ENCODE measurements at regions not wholly inside any gene's neighbourhood (a gene's known extent, or its start where the extent isn't known, plus 50 kb on each side); places are given as distances from the start of the nearest gene placed in this dataset.

DNA sequence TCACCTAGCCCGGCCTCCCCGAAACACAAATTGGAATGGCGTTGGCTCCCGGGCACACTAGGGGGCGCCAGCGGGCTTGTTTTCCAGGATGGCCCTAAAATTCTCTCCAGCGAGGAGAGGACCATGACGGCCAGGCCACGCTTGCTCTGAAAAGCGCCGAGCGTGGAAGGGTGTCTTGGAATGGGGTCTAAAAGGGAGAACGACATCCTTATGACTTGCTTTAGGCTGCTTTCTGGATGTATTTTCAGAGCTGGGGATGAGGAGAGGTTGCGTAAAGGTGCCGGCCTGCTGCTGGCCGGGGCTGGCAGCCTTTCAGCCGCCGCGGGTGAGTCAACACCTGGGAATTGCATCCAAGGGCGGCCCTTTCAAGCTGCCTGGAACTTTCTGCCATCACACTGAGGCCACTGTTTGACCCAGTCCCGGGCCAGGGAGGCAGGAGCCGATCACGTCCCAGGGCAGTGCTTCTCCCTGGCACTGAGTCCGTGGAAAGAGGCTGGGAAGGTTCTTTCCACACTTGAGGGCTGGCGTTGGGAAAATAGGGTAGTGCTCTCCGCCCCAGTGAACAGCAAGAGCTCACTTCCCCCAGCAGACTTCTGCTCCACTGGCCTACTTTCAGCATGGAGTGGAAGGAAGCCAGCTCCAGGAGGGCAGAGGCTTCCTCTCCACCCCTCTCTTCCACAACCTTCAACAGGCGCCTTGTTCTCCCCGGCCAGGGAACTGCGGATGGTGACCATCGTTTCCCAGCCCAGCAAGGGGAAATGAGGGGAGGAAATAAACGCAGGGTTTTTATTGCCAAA lies 216.2 kb downstream of the TTC8 start (continued):
- TF ChIP-seq ZBTB21 (CRISPR knock-in tag; IDR thresholded peaks at IDR 0.05; ENCODE audit: borderline replicate concordance) (no peak), OVOL2 (CRISPR knock-in tag; IDR thresholded peaks at IDR 0.05; ENCODE audit: borderline replicate concordance) (no peak), ESRRA (CRISPR knock-in tag; IDR thresholded peaks at IDR 0.05; ENCODE audit: borderline replicate concordance) (no peak), USF1 (CRISPR knock-in tag; IDR thresholded peaks at IDR 0.05) (no peak), ZNF219 (CRISPR knock-in tag; IDR thresholded peaks at IDR 0.05; ENCODE audit: borderline replicate concordance) (no peak), MLX (CRISPR knock-in tag; IDR thresholded peaks at IDR 0.05) (no peak)
- TF ChIP-seq, protein P1, sequence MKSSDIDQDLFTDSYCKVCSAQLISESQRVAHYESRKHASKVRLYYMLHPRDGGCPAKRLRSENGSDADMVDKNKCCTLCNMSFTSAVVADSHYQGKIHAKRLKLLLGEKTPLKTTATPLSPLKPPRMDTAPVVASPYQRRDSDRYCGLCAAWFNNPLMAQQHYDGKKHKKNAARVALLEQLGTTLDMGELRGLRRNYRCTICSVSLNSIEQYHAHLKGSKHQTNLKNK (CRISPR knock-in tag; IDR thresholded peaks at IDR 0.05) = no peak
- TF ChIP-seq, protein P2, sequence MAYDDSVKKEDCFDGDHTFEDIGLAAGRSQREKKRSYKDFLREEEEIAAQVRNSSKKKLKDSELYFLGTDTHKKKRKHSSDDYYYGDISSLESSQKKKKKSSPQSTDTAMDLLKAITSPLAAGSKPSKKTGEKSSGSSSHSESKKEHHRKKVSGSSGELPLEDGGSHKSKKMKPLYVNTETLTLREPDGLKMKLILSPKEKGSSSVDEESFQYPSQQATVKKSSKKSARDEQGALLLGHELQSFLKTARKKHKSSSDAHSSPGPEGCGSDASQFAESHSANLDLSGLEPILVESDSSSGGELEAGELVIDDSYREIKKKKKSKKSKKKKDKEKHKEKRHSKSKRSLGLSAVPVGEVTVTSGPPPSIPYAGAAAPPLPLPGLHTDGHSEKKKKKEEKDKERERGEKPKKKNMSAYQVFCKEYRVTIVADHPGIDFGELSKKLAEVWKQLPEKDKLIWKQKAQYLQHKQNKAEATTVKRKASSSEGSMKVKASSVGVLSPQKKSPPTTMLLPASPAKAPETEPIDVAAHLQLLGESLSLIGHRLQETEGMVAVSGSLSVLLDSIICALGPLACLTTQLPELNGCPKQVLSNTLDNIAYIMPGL (CRISPR knock-in tag; IDR thresholded peaks at IDR 0.05) = peak; percentile 60; the same call in 1 of the 2 replicates

DNA sequence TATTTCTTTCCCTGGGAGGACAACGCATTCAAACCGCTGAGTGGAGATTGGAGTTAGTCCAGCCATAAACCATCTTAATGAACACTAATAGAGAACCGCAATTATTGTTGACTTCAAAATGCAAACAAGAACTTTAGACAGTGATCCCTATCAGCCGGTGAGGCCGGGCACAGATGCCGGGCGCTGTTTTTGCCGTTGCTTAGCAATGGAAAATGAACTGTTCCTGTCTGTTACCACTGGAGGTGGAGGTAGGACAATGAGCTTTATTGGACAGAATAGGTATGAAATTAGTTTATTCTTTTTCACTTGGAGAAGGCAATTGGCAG lies 216.8 kb downstream of the TTC8 start:
- peaks cover 39% of the 10 kb centered on the region for H3K9me3 Mint-ChIP-seq
- H3K27ac Mint-ChIP-seq = no peak overlapping the region
- no peak overlapping the region; the same call in 1 of the 2 replicates for H3K4me3 Mint-ChIP-seq
- ChIA-PET POLR2A (no interaction called here), CTCF (interaction anchor here (0.6 to 1.7 kb wide), 23 partner anchors 15 to 1018 kb away, joined by 3 to 17 read pairs (median 4); no protein-coding TSS in a partner anchor)
- TF ChIP-seq ELF4 (CRISPR knock-in tag; IDR thresholded peaks at IDR 0.05; ENCODE audit: low read depth) = no peak
- TF ChIP-seq, protein P3, sequence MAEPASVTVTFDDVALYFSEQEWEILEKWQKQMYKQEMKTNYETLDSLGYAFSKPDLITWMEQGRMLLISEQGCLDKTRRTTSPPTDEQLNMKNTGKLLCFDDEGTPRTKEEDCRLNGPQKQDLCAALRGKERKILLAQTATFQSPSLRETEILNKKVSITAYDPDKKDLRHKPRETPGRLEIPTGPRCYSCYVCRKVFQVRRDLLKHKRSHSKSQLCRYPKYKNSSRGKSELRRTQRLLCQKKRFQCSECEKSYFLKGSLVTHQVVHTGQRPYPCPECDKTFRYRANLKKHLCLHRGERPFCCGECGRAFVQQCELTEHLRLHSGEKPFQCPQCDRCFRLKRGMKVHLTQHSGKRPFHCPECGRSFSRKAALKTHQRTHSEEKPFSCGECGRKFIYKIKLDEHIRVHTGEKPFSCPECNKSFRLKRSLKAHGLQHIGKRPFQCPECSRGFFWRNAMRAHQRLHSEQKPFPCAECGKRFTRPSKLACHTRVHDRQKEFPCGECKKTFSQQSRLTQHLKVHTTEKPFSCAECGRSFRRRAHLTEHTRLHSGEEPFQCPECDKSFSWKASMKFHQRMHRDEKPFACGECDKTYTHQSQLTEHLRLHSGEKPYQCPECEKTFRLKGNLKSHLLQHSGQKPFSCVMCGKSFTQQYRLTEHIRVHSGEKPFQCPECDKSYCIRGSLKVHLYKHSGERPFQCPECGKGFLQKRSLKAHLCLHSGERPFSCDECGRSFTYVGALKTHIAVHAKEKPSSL (CRISPR knock-in tag; conservative IDR thresholded peaks at IDR 0.05) = no peak
- no peak for TF ChIP-seq RELA (CRISPR knock-in tag; IDR thresholded peaks at IDR 0.05; ENCODE audit: borderline replicate concordance)
- TF ChIP-seq, protein P4, sequence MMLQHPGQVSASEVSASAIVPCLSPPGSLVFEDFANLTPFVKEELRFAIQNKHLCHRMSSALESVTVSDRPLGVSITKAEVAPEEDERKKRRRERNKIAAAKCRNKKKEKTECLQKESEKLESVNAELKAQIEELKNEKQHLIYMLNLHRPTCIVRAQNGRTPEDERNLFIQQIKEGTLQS (CRISPR knock-in tag; conservative IDR thresholded peaks at IDR 0.05) = no peak
- DNase-seq (ENCODE audit: low spot score) (no peak), ATAC-seq (no peak)
- peaks cover 27% of the 10 kb centered on the region for H3K36me3 Mint-ChIP-seq
- peaks cover 26% of the 10 kb centered on the region for H3K27me3 Mint-ChIP-seq (ENCODE audit: low read depth)
- peaks cover 19% of the 10 kb centered on the region for H3K4me1 Mint-ChIP-seq

GRCh38 chr14:89042021-89042420 lies 217.6 kb downstream of the TTC8 start:
- H3K27me3 Mint-ChIP-seq (ENCODE audit: low read depth) = peaks cover 22% of the 10 kb centered on the region
- ChIA-PET CTCF (interaction anchor here (1.4 to 1.6 kb wide), 2 partner anchors 98 to 367 kb away, joined by 4 to 9 read pairs; no protein-coding TSS in a partner anchor), POLR2A (no interaction called here)
- peaks cover 23% of the 10 kb centered on the region for H3K36me3 Mint-ChIP-seq
- no peak for DNase-seq (ENCODE audit: low spot score)
- H3K27ac Mint-ChIP-seq = no peak overlapping the region
- H3K4me1 Mint-ChIP-seq = peaks cover 19% of the 10 kb centered on the region
- H3K4me3 Mint-ChIP-seq = no peak overlapping the region
- H3K9me3 Mint-ChIP-seq = peaks cover 35% of the 10 kb centered on the region
- ATAC-seq = no peak
- no peak for TF ChIP-seq MLX (CRISPR knock-in tag; IDR thresholded peaks at IDR 0.05)
- TF ChIP-seq, protein P2 (CRISPR knock-in tag; IDR thresholded peaks at IDR 0.05) = no peak
- no peak for TF ChIP-seq ZNF423 (CRISPR knock-in tag; IDR thresholded peaks at IDR 0.05)
- no peak for TF ChIP-seq SMAD3 (CRISPR knock-in tag; IDR thresholded peaks at IDR 0.05; ENCODE audit: borderline replicate concordance)
- no peak for TF ChIP-seq HMGA2 (CRISPR knock-in tag; IDR thresholded peaks at IDR 0.05)
- TF ChIP-seq, protein P5, sequence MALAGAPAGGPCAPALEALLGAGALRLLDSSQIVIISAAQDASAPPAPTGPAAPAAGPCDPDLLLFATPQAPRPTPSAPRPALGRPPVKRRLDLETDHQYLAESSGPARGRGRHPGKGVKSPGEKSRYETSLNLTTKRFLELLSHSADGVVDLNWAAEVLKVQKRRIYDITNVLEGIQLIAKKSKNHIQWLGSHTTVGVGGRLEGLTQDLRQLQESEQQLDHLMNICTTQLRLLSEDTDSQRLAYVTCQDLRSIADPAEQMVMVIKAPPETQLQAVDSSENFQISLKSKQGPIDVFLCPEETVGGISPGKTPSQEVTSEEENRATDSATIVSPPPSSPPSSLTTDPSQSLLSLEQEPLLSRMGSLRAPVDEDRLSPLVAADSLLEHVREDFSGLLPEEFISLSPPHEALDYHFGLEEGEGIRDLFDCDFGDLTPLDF (CRISPR knock-in tag; IDR thresholded peaks at IDR 0.05) = no peak
- no peak for TF ChIP-seq IRF2 (CRISPR knock-in tag; IDR thresholded peaks at IDR 0.05; ENCODE audit: borderline replicate concordance, low read depth)
- TF ChIP-seq TP53 (CRISPR knock-in tag; IDR thresholded peaks at IDR 0.05) = no peak
- TF ChIP-seq MAX (CRISPR knock-in tag; IDR thresholded peaks at IDR 0.05) = no peak
- TF ChIP-seq TEAD4 (CRISPR knock-in tag; IDR thresholded peaks at IDR 0.05) = no peak
